Mesenchymal stem cell (in vitro differentiated cells and primary cell): ENCODE measurements at regions not wholly inside any gene's neighbourhood (a gene's known extent, or its start where the extent isn't known, plus 50 kb on each side); places are given as distances from the start of the nearest gene placed in this dataset.

Experiments used
- DNase-seq: peaks from one replicate; pipeline ENCODE4 v3.0.0-alpha.2; 2013
- H2AFZ ChIP-seq: one replicate; pipeline ENCODE4 v1.6.1; 2013; ENCODE audit warnings: low read depth, mild to moderate bottlenecking, control low read depth, inconsistent platforms, low read length, moderate library complexity
- H2AK5ac ChIP-seq: 2 replicates; pipeline ENCODE4 v1.6.1; 2013; ENCODE audit warnings: low read length, moderate library complexity, mild to moderate bottlenecking, inconsistent platforms; ENCODE audit not compliant: severe bottlenecking
- H2BK120ac ChIP-seq: one replicate; pipeline ENCODE4 v1.6.1; 2013; ENCODE audit warnings: low read depth, mild to moderate bottlenecking, inconsistent platforms, low read length, moderate library complexity
- H2BK12ac ChIP-seq, 2 experiments: one replicate each; pipeline ENCODE4 v1.6.1; 2013; ENCODE audit warnings: inconsistent platforms in 2 of 2, low read length in 2 of 2, mild to moderate bottlenecking in 2 of 2, moderate library complexity in 2 of 2, control low read depth in 1 of 2
- H2BK15ac ChIP-seq: one replicate; pipeline ENCODE4 v1.6.1; 2013; ENCODE audit warnings: mild to moderate bottlenecking, low read depth, inconsistent platforms; ENCODE audit not compliant: poor library complexity, severe bottlenecking
- H2BK5ac ChIP-seq: 2 replicates; pipeline ENCODE4 v1.6.1; 2013; ENCODE audit warnings: low read depth, mild to moderate bottlenecking, low read length, control low read depth, inconsistent platforms; ENCODE audit not compliant: poor library complexity, severe bottlenecking
- H3K14ac ChIP-seq, 2 experiments: one replicate each; pipeline ENCODE4 v1.6.1; 2013; ENCODE audit warnings: inconsistent platforms in 2 of 2, low read length in 2 of 2, control low read depth in 1 of 2, mild to moderate bottlenecking in 1 of 2, moderate library complexity in 1 of 2
- H3K18ac ChIP-seq, 2 experiments: one replicate each; pipeline ENCODE4 v1.6.1; 2013; ENCODE audit warnings: inconsistent platforms in 2 of 2, low read length in 2 of 2, control low read depth in 1 of 2, low read depth in 1 of 2, mild to moderate bottlenecking in 1 of 2
- H3K23ac ChIP-seq, 2 experiments: one replicate each; pipeline ENCODE4 v1.6.1; 2013; ENCODE audit warnings: inconsistent platforms in 2 of 2, low read length in 2 of 2, mild to moderate bottlenecking in 2 of 2, moderate library complexity in 2 of 2, control low read depth in 1 of 2
- H3K27ac ChIP-seq: 2 replicates; pipeline ENCODE4 v1.5.1; 2013; ENCODE audit warnings: mild to moderate bottlenecking, moderate library complexity, low read length, control low read depth, inconsistent platforms; ENCODE audit not compliant: poor library complexity, severe bottlenecking
- H3K27me3 ChIP-seq, 2 experiments: 2 replicates each; pipeline versions ENCODE4 v1.6.1 to v1.7.0; 2013; ENCODE audit warnings: low read length in 2 of 2, mild to moderate bottlenecking in 2 of 2, moderate library complexity in 2 of 2, control low read depth in 1 of 2, inconsistent platforms in 1 of 2; ENCODE audit not compliant: control insufficient read depth in 1 of 2, insufficient read depth in 1 of 2
- H3K36me3 ChIP-seq, 2 experiments: 2 replicates each; pipeline versions ENCODE4 v1.6.1 to v1.7.0; 2013; ENCODE audit warnings: low read length in 2 of 2, control low read depth in 1 of 2, inconsistent platforms in 1 of 2, low read depth in 1 of 2, mild to moderate bottlenecking in 1 of 2; ENCODE audit not compliant: insufficient read depth in 2 of 2, control insufficient read depth in 1 of 2
- H3K4ac ChIP-seq, 2 experiments: one replicate each; pipeline ENCODE4 v1.6.1; 2013; ENCODE audit warnings: inconsistent platforms in 2 of 2, low read length in 2 of 2, mild to moderate bottlenecking in 2 of 2, moderate library complexity in 2 of 2, control low read depth in 1 of 2, low read depth in 1 of 2
- H3K4me1 ChIP-seq: 2 replicates; pipeline ENCODE4 v1.6.1; 2013; ENCODE audit warnings: low read depth, low read length, control low read depth; ENCODE audit not compliant: control insufficient read depth, insufficient read depth
- H3K4me2 ChIP-seq: 2 replicates; pipeline ENCODE4 v1.6.1; 2013; ENCODE audit warnings: low read length, mild to moderate bottlenecking, inconsistent platforms; ENCODE audit not compliant: poor library complexity, severe bottlenecking
- H3K4me3 ChIP-seq, 2 experiments: 2 replicates each; pipeline versions ENCODE4 v1.5.1 to v1.7.0; 2013; ENCODE audit warnings: low read length in 2 of 2, mild to moderate bottlenecking in 2 of 2, control low read depth in 1 of 2, low read depth in 1 of 2; ENCODE audit not compliant: insufficient read depth in 1 of 2
- H3K79me1 ChIP-seq: replicated peaks from 2 replicates; pipeline ENCODE4 v1.6.1; 2013; ENCODE audit warnings: mild to moderate bottlenecking, control low read depth, low read length, inconsistent platforms; ENCODE audit not compliant: poor library complexity, severe bottlenecking
- H3K9ac ChIP-seq: 2 replicates; pipeline ENCODE4 v1.7.0; 2013; ENCODE audit warnings: mild to moderate bottlenecking, low read length, moderate library complexity
- H3K9me3 ChIP-seq: 2 replicates; pipeline ENCODE4 v1.7.0; 2013; ENCODE audit warnings: mild to moderate bottlenecking, low read length; ENCODE audit not compliant: control insufficient read depth
- H4K8ac ChIP-seq: one replicate; pipeline ENCODE4 v1.6.1; 2013; ENCODE audit warnings: inconsistent platforms, mild to moderate bottlenecking, low read length, moderate library complexity
- H4K91ac ChIP-seq: one replicate; pipeline ENCODE4 v1.6.1; 2013; ENCODE audit warnings: mild to moderate bottlenecking, low read length, inconsistent platforms
- WGBS: methylation state at CpG from one replicate; pipeline ENCODE4 v1.1.7; 2013; ENCODE audit warnings: mixed read lengths; 5-methylcytosine and 5-hydroxymethylcytosine counted together

GRCh38 chr14:96143906-96144305 lies 60.7 kb upstream of the BDKRB2 start:
- no peak for DNase-seq
- Histone ChIP-seq H3K4ac (no peak overlapping the region), H2BK12ac (no peak overlapping the region), H3K4me2 (no peak overlapping the region), H2BK120ac (no peak overlapping the region), H3K14ac (no peak overlapping the region), H3K18ac (no peak overlapping the region), H3K4me3 (no peak overlapping the region), H2BK15ac (no peak overlapping the region), H3K36me3 (no peaks in the 10 kb centered on the region), H3K23ac (no peak overlapping the region), H3K27ac (no peak overlapping the region), H3K9me3 (peaks cover 29% of the 10 kb centered on the region), H3K4me1 (peaks cover 4% of the 10 kb centered on the region), H3K9ac (no peak overlapping the region), H3K79me1 (no peaks in the 10 kb centered on the region), H2BK5ac (no peak overlapping the region), H2AFZ (no peak overlapping the region), H2AK5ac (no peak overlapping the region), H3K27me3 (no peaks in the 10 kb centered on the region), H4K8ac (no peak overlapping the region), H4K91ac (no peak overlapping the region)
- WGBS, result 96% methylated on average over 1 of the region's 2 CpGs

DNA sequence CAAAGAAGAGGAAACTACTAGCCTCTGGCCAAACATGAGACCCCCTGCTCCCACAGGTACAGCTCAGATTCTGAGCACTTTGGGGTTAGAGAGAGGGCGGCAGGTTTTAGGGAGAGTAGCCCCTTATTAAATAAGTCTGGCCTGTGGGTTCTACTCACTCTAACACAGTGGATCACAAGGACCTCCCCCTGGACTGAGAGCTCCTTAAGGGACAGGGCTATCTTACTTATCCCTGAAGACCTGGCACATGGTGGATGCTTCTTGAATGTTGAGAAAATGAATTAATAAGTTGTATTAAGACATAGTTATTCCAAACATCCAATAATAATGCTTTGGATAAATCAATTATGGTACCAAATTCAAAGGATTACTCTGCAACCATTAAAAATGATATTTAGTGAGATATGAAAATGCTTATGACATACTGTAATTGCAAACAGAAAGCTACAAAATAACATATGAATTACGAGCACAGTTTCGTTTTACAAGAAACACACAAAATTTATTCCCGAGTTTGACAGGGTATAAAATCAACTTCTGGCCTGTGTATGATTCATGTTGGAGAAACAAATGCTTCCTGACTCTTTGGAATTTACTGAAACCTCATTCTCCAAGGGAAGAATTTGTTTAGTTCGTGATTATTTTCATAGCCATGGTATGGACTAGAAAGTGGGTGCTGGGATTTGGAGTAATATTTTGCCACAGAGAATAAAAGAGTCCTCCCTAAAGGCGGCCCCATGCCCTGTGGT lies 59.3 kb upstream of the BDKRB2 start:
- H3K9me3 ChIP-seq, result peaks cover 29% of the 10 kb centered on the region
- H2AFZ ChIP-seq, result no peak overlapping the region
- H3K4ac ChIP-seq, result no peak overlapping the region
- peak; percentile 48 for DNase-seq
- H3K14ac ChIP-seq, result no peak overlapping the region
- H2BK120ac ChIP-seq, result no peak overlapping the region
- no peaks in the 10 kb centered on the region for H3K79me1 ChIP-seq
- H3K27ac ChIP-seq, result peak overlapping the region; percentile 88
- H3K4me1 ChIP-seq, result peaks cover 4% of the 10 kb centered on the region
- H2BK15ac ChIP-seq, result no peak overlapping the region
- no peak overlapping the region for H2AK5ac ChIP-seq
- H2BK12ac ChIP-seq, result no peak overlapping the region
- H3K4me3 ChIP-seq, result peak overlapping the region in 1 of 2 experiments; percentile 50
- H3K9ac ChIP-seq, result peak overlapping the region; percentile 87
- H3K36me3 ChIP-seq, result no peaks in the 10 kb centered on the region
- no peak overlapping the region for H4K91ac ChIP-seq
- no peak overlapping the region for H3K18ac ChIP-seq
- whole genome bisulfite sequencing, result 53% methylated on average over 3 of the region's 6 CpGs
- no peak overlapping the region for H2BK5ac ChIP-seq
- peak overlapping the region; percentile 39 for H3K4me2 ChIP-seq
- H4K8ac ChIP-seq, result no peak overlapping the region
- no peaks in the 10 kb centered on the region for H3K27me3 ChIP-seq
- H3K23ac ChIP-seq, result no peak overlapping the region

GRCh38 chr14:96146131-96146771 lies 58.4 kb upstream of the BDKRB2 start:
- Histone ChIP-seq H3K4me3 (peak overlapping the region in 1 of 2 experiments; percentile 50), H4K8ac (no peak overlapping the region), H2AK5ac (no peak overlapping the region), H3K27ac (peak overlapping the region; percentile 88), H3K4ac (peak overlapping the region in 1 of 2 experiments; percentile 37), H3K9ac (peak overlapping the region; percentile 87), H2BK5ac (no peak overlapping the region), H3K14ac (no peak overlapping the region), H3K4me2 (no peak overlapping the region), H4K91ac (no peak overlapping the region), H2BK120ac (no peak overlapping the region), H2BK12ac (peak overlapping the region in 1 of 2 experiments; percentile 9), H3K9me3 (peaks cover 29% of the 10 kb centered on the region), H3K23ac (no peak overlapping the region), H2AFZ (no peak overlapping the region), H3K79me1 (no peaks in the 10 kb centered on the region), H3K36me3 (no peaks in the 10 kb centered on the region), H3K27me3 (no peaks in the 10 kb centered on the region), H3K18ac (peak overlapping the region; percentile 28 to 48), H3K4me1 (peaks cover 4% of the 10 kb centered on the region), H2BK15ac (no peak overlapping the region)
- WGBS, result 96% methylated on average over 3 of the region's 4 CpGs
- DNase-seq, result peak; percentile 48

DNA sequence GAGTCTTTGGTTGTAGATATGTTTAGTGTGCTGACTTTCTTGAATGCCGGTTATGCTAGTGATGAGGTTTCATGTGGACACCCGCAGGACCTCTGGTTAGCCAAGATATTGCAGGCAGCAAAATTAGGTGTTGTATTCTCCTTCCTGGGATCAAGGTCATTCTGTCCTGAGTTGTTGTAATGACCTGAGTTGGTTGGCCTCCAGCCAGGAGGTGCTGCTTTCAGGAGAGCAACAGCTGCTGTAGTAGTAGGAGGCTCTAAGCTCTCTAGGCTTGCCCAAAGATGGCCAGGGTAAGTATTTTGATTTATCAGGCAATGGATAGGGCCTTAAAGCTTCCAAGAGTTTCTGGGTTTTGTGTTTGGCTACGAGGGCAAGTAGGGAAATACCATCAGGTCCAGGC lies 56.0 kb upstream of the BDKRB2 start:
- Histone ChIP-seq H3K79me1 (no peaks in the 10 kb centered on the region), H3K4me1 (peaks cover 4% of the 10 kb centered on the region), H3K9me3 (peaks cover 19% of the 10 kb centered on the region), H3K4ac (no peak overlapping the region), H2BK120ac (no peak overlapping the region), H3K9ac (no peak overlapping the region), H3K27me3 (no peaks in the 10 kb centered on the region), H3K27ac (no peak overlapping the region), H3K36me3 (no peaks in the 10 kb centered on the region), H3K4me3 (no peak overlapping the region), H4K8ac (peak overlapping the region; percentile 12), H2BK15ac (no peak overlapping the region), H3K18ac (no peak overlapping the region), H4K91ac (peak overlapping the region; percentile 34), H2BK12ac (peak overlapping the region in 1 of 2 experiments; percentile 63), H2AFZ (no peak overlapping the region), H3K23ac (no peak overlapping the region), H3K4me2 (no peak overlapping the region), H2BK5ac (no peak overlapping the region), H2AK5ac (no peak overlapping the region), H3K14ac (no peak overlapping the region)
- WGBS, result 85% methylated on average over 3 of the region's 3 CpGs
- no peak for DNase-seq
